ENCODE measurements at regions not wholly inside any gene's neighbourhood (a gene's known extent, or its start where the extent isn't known, plus 50 kb on each side); places are given as distances from the start of the nearest gene placed in this dataset.

- Histone ChIP-seq H4K20me1 (ENCODE audit: insufficient read depth) (no peaks in the 10 kb centered on the region), H3K4me2 (ENCODE audit: unreplicated experiment) (no peak overlapping the region), H2AFZ (no peak overlapping the region), H3K4me1 (ENCODE audit: insufficient read depth) (no peaks in the 10 kb centered on the region), H3K4me3 (no peak overlapping the region), H3F3A (ENCODE audit: insufficient read depth) (no peaks in the 10 kb centered on the region), H3K36me3 (ENCODE audit: low read depth) (no peaks in the 10 kb centered on the region), H3K79me2 (ENCODE audit: insufficient read depth) (no peaks in the 10 kb centered on the region), H3K9ac (no peak overlapping the region), H3K27ac (no peak overlapping the region), H3K27me3 (replicated peaks; ENCODE audit: insufficient read depth) (no peaks in the 10 kb centered on the region), H3K9me2 (ENCODE audit: insufficient read depth) (no peaks in the 10 kb centered on the region), H3K9me3 (ENCODE audit: low read depth) (no peaks in the 10 kb centered on the region)
- TF ChIP-seq EZH2phosphoT487 (IDR thresholded peaks at IDR 0.05; ENCODE audit: insufficient read depth, low read depth) (no peak), EZH2 (IDR thresholded peaks at IDR 0.05; ENCODE audit: insufficient read depth, poor library complexity, severe bottlenecking) (no peak)
- no peak for DNase-seq
- in situ Hi-C loops (cut with MboI), result no loop called here
Measured at GRCh38 chr1:72896256-72896655, 613.9 kb upstream of the NEGR1 start.

GRCh38 chr1:72892461-72892860 lies 610.1 kb upstream of the NEGR1 start:
- no peaks in the 10 kb centered on the region for H3K27me3 ChIP-seq (replicated peaks; ENCODE audit: insufficient read depth)
- in situ Hi-C loops (cut with MboI), result no loop called here
- no peak overlapping the region for H2AFZ ChIP-seq
- no peak overlapping the region for H3K4me2 ChIP-seq (ENCODE audit: unreplicated experiment)
- H4K20me1 ChIP-seq (ENCODE audit: insufficient read depth), result no peaks in the 10 kb centered on the region
- H3K36me3 ChIP-seq (ENCODE audit: low read depth), result no peaks in the 10 kb centered on the region
- H3K4me3 ChIP-seq, result no peak overlapping the region
- TF ChIP-seq EZH2phosphoT487 (IDR thresholded peaks at IDR 0.05; ENCODE audit: insufficient read depth, low read depth) (no peak), EZH2 (IDR thresholded peaks at IDR 0.05; ENCODE audit: insufficient read depth, poor library complexity, severe bottlenecking) (no peak)
- H3K27ac ChIP-seq, result no peak overlapping the region
- WGBS, 2 experiments (ENCODE audit: low coverage in 1 of 2, low lambda C conversion rate in 2 of 2, missing lambda C conversion rate in 2 of 2), result 9 to 29% methylated on average over 1 of the region's 1 CpG
- H3F3A ChIP-seq (ENCODE audit: insufficient read depth), result no peaks in the 10 kb centered on the region
- no peaks in the 10 kb centered on the region for H3K9me3 ChIP-seq (ENCODE audit: low read depth)
- H3K79me2 ChIP-seq (ENCODE audit: insufficient read depth), result no peaks in the 10 kb centered on the region
- H3K4me1 ChIP-seq (ENCODE audit: insufficient read depth), result no peaks in the 10 kb centered on the region
- no peak for DNase-seq
- H3K9me2 ChIP-seq (ENCODE audit: insufficient read depth), result no peaks in the 10 kb centered on the region
- H3K9ac ChIP-seq, result no peak overlapping the region

GRCh38 chr1:72891976-72892375 lies 609.6 kb upstream of the NEGR1 start:
- no peak for DNase-seq
- no peak overlapping the region for H3K9ac ChIP-seq
- no peak overlapping the region for H2AFZ ChIP-seq
- H3K79me2 ChIP-seq (ENCODE audit: insufficient read depth), result no peaks in the 10 kb centered on the region
- no peak overlapping the region for H3K4me2 ChIP-seq (ENCODE audit: unreplicated experiment)
- H3K4me1 ChIP-seq (ENCODE audit: insufficient read depth), result no peaks in the 10 kb centered on the region
- TF ChIP-seq EZH2 (IDR thresholded peaks at IDR 0.05; ENCODE audit: insufficient read depth, poor library complexity, severe bottlenecking) (no peak), EZH2phosphoT487 (IDR thresholded peaks at IDR 0.05; ENCODE audit: insufficient read depth, low read depth) (no peak)
- no peaks in the 10 kb centered on the region for H3K9me2 ChIP-seq (ENCODE audit: insufficient read depth)
- no peaks in the 10 kb centered on the region for H3K27me3 ChIP-seq (replicated peaks; ENCODE audit: insufficient read depth)
- no peak overlapping the region for H3K27ac ChIP-seq
- H3K9me3 ChIP-seq (ENCODE audit: low read depth), result no peaks in the 10 kb centered on the region
- H3F3A ChIP-seq (ENCODE audit: insufficient read depth), result no peaks in the 10 kb centered on the region
- no peaks in the 10 kb centered on the region for H3K36me3 ChIP-seq (ENCODE audit: low read depth)
- no peaks in the 10 kb centered on the region for H4K20me1 ChIP-seq (ENCODE audit: insufficient read depth)
- in situ Hi-C loops (cut with MboI), result no loop called here
- no peak overlapping the region for H3K4me3 ChIP-seq
- WGBS, 2 experiments (ENCODE audit: low coverage in 1 of 2, low lambda C conversion rate in 2 of 2, missing lambda C conversion rate in 2 of 2), result 71% methylated on average over 6 of the region's 6 CpGs

GRCh38 chr1:72885841-72886240 lies 603.5 kb upstream of the NEGR1 start:
- 5 to 14% methylated on average over 1 of the region's 1 CpG for WGBS, 2 experiments (ENCODE audit: low coverage in 1 of 2, low lambda C conversion rate in 2 of 2, missing lambda C conversion rate in 2 of 2)
- Histone ChIP-seq H3F3A (ENCODE audit: insufficient read depth) (no peaks in the 10 kb centered on the region), H3K27ac (no peak overlapping the region), H3K9ac (no peak overlapping the region), H4K20me1 (ENCODE audit: insufficient read depth) (no peaks in the 10 kb centered on the region), H3K9me2 (ENCODE audit: insufficient read depth) (no peaks in the 10 kb centered on the region), H3K27me3 (replicated peaks; ENCODE audit: insufficient read depth) (no peaks in the 10 kb centered on the region), H3K79me2 (ENCODE audit: insufficient read depth) (no peaks in the 10 kb centered on the region), H3K4me2 (ENCODE audit: unreplicated experiment) (no peak overlapping the region), H3K4me3 (no peak overlapping the region), H2AFZ (no peak overlapping the region), H3K36me3 (ENCODE audit: low read depth) (no peaks in the 10 kb centered on the region), H3K4me1 (ENCODE audit: insufficient read depth) (no peaks in the 10 kb centered on the region), H3K9me3 (ENCODE audit: low read depth) (no peaks in the 10 kb centered on the region)
- no peak for DNase-seq
- in situ Hi-C loops (cut with MboI), result no loop called here
- no peak for TF ChIP-seq EZH2phosphoT487 (IDR thresholded peaks at IDR 0.05; ENCODE audit: insufficient read depth, low read depth)

- no peaks in the 10 kb centered on the region for H4K20me1 ChIP-seq (ENCODE audit: insufficient read depth)
- H3K36me3 ChIP-seq (ENCODE audit: low read depth), result no peaks in the 10 kb centered on the region
- no peaks in the 10 kb centered on the region for H3K4me1 ChIP-seq (ENCODE audit: insufficient read depth)
- H3K9me3 ChIP-seq (ENCODE audit: low read depth), result no peaks in the 10 kb centered on the region
- no peak for DNase-seq
- no peaks in the 10 kb centered on the region for H3K27me3 ChIP-seq (replicated peaks; ENCODE audit: insufficient read depth)
- 6% methylated on average over 1 of the region's 1 CpG for WGBS, 2 experiments (ENCODE audit: low coverage in 1 of 2, low lambda C conversion rate in 2 of 2, missing lambda C conversion rate in 2 of 2)
- in situ Hi-C loops (cut with MboI), result no loop called here
- H3K4me2 ChIP-seq (ENCODE audit: unreplicated experiment), result no peak overlapping the region
- H3K4me3 ChIP-seq, result no peak overlapping the region
- H3K79me2 ChIP-seq (ENCODE audit: insufficient read depth), result no peaks in the 10 kb centered on the region
- no peaks in the 10 kb centered on the region for H3K9me2 ChIP-seq (ENCODE audit: insufficient read depth)
- no peak for TF ChIP-seq EZH2phosphoT487 (IDR thresholded peaks at IDR 0.05; ENCODE audit: insufficient read depth, low read depth)
- TF ChIP-seq EZH2 (IDR thresholded peaks at IDR 0.05; ENCODE audit: insufficient read depth, poor library complexity, severe bottlenecking), result no peak
- H3F3A ChIP-seq (ENCODE audit: insufficient read depth), result no peaks in the 10 kb centered on the region
- H3K27ac ChIP-seq, result no peak overlapping the region
- H3K9ac ChIP-seq, result no peak overlapping the region
- no peak overlapping the region for H2AFZ ChIP-seq
Measured at GRCh38 chr1:72885017-72885416, 602.7 kb upstream of the NEGR1 start.
